LNCAP (cell line): ENCODE measurements at regions not wholly inside any gene's neighbourhood (a gene's known extent, or its start where the extent isn't known, plus 50 kb on each side); places are given as distances from the start of the nearest gene placed in this dataset.

Source experiments
- CTCF ChIP-seq: fragments of 450-650 bp; IDR thresholded peaks from 2 replicates; pipeline ENCODE4 v1.5.1; 2017; ENCODE audit warnings: mild to moderate bottlenecking

DNA sequence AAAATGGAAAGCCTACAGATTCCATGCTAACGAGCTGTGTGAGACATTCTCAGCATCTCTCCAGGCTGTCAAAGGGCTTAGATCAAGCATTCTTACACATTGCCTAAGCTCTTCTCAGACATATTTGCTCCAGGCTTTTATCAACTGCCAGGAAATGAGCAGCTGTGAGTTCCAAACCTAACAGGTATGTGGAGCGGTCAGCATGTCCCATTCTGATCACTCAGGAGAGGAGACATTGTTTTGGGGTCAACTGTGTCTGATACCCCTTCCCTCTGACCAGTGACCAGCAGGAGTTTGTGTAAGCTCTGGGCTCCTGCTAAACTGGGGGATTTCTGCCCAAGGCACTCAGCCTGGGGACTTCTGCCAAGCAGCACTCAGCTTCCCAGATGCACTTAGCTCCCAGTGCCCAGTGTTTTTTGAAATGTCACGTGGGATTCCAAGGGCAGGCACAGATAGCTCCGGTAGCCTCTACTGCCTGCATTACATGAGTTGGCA, 229.1 kb downstream of the SEC61B start:
- TF ChIP-seq CTCF = no peak

DNA sequence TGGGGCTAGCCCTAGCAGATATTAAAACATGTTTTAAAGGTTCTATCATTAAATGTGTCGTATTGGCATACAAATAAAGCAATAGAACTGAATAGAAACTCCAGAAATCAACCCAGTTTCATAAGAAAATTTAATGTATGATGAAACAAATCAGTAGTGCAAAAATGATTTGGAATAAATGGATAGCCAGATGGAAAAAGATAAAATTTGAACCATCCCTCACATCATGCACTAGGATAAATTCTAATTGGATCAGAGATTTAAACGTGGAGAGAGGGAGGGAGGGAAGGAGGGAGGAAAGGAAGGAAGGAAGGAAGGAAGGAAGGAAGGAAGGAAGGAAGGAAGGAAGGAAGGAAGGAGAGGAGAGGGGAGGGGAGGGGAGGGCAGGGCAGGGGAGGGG, 235.3 kb downstream of the SEC61B start:
- no peak for TF ChIP-seq CTCF

- no peak for TF ChIP-seq CTCF
Observed at GRCh38 chr9:99457981-99458380, 235.9 kb downstream of the SEC61B start.

- no peak for TF ChIP-seq CTCF
Observed at GRCh38 chr9:99459919-99460318, 237.8 kb downstream of the SEC61B start.

DNA sequence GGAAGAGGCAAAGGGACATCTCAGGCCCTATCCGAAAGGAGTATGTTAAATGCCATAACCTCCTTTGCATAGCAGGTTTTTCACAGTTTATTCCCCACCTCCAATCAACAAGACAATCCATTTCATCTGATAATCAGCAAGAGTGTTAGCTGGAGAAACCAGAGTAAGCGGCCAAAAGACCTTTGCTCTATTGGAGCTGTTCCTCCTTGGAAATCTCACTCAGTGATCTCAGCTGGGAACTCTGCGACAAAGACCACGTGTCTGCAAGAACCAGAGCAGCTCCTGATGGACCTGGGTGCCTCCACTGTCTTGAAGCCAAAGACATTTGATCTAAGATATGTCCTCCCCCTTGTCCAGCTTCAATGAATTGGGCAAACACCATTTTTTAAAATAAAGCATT, 241.0 kb downstream of the SEC61B start:
- no peak for TF ChIP-seq CTCF

DNA sequence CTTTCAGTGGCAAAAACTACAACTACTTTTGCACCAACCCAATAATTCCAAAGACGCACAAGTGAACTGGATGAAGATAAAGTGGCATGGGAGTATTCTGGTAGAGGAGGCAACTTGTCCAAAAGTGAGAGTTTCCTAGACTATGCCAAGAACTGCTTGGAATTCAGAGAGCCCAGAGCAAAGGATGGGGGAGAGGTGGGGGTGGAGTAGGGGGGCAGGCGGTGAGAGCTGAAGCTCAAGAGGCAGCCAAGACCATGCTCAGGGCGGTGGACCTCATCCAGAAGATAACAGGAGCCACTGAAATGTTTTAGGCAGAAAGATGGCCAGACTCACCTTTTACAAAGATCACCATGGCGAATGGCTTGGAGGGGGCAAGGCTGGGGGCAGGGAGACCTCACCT, 242.5 kb downstream of the SEC61B start:
- no peak for TF ChIP-seq CTCF

DNA sequence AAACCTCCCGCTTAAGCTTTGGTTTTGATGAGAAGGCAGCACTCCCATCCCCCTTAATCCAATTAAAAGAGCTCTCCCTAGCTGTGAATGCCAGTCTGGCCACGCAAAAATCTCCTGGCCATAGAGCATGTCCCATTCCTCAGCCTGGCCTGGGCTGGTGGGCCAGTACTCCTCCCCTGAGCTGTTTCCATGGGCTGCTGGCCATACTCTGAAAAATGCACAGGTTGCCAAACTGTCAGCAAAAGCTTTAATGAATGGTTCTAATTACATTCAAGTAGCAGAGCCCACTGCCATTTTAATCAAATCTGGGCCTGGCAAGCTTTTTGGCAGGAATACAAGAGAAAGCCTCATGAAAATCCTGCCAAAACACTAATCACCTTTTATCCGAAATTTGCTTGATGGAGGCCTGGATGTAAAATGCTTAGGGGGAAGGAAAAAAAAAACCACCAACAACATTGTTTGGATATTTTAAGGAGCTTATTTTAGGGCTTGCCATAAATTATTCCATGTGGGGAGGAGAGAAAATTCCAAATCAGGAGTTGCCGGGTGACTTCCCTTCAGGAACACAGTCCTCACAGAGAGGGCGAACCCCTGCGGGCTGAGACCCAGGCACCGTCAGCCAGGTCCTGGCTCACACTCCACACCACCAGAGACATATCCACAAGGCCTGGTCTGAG, 243.3 kb downstream of the SEC61B start:
- TF ChIP-seq CTCF = no peak

DNA sequence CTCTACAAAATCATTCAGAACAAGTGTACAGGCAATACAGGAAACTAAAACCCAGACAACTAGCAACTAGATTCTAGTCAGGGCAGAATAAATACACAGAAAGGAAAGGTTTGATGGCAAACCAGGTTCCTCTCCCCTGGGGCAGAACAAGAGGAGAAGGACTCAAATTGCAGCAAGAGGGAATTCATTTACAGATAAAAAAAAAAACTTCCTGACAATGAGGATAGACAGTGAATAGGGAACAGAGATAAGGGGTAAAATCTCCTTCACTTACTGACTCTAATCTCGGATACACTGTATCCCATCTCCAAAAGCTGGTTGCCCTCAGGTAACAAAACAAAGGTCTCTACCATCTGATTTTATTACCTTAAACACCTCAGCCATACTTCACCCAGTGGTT, 244.0 kb downstream of the SEC61B start:
- no peak for TF ChIP-seq CTCF
